ENCODE measurements at regions not wholly inside any gene's neighbourhood (a gene's known extent, or its start where the extent isn't known, plus 50 kb on each side); places are given as distances from the start of the nearest gene placed in this dataset.

GRCh38 chr16:7765079-7765550 lies 432.5 kb downstream of the RBFOX1 start:
- Histone ChIP-seq H3K27me3 (ENCODE audit: control insufficient read depth, extremely low read depth, insufficient read depth, low read length) (no peaks in the 10 kb centered on the region), H3K27ac (ENCODE audit: control insufficient read depth, insufficient read depth, low read length) (no peak overlapping the region), H3K4me2 (ENCODE audit: control insufficient read depth, extremely low read depth, insufficient read depth, low read depth, low read length) (no peak overlapping the region), H3K4me1 (ENCODE audit: control insufficient read depth, extremely low read depth, insufficient read depth, low read length) (no peaks in the 10 kb centered on the region), H3K79me2 (ENCODE audit: control insufficient read depth, insufficient read depth, low read length) (no peaks in the 10 kb centered on the region), H3K4me3 (ENCODE audit: control insufficient read depth in 2 of 3, extremely low read depth in 1 of 3, insufficient read depth in 2 of 3, low read depth in 1 of 3, low read length in 3 of 3) (no peak overlapping the region), H2AFZ (ENCODE audit: control insufficient read depth, low read length) (no peak overlapping the region), H3K9me3 (ENCODE audit: control insufficient read depth, low read depth, low read length) (peaks cover 4% of the 10 kb centered on the region), H3K9me1 (ENCODE audit: control insufficient read depth, extremely low read depth, insufficient read depth, low read length) (no peaks in the 10 kb centered on the region), H4K20me1 (ENCODE audit: control insufficient read depth, extremely low read depth, insufficient read depth, low read length) (no peaks in the 10 kb centered on the region), H3K9ac (ENCODE audit: control insufficient read depth, extremely low read depth, insufficient read depth, low read length) (no peak overlapping the region), H3K36me3 (ENCODE audit: control insufficient read depth in 2 of 2, extremely low read depth in 1 of 2, insufficient read depth in 2 of 2, low read length in 2 of 2) (no peaks in the 10 kb centered on the region)
- TF ChIP-seq EZH2 (IDR thresholded peaks at IDR 0.05; ENCODE audit: low read length) (no peak), CTCF (optimal IDR thresholded peaks at IDR 0.05 in 1 of 3, IDR thresholded peaks at IDR 0.05 in 1 of 3, conservative IDR thresholded peaks at IDR 0.05 in 1 of 3; ENCODE audit: extremely low read depth in 1 of 3, insufficient read depth in 2 of 3, low read length in 3 of 3) (no peak)
- FAIRE-seq (no peak), DNase-seq (ENCODE audit: low read depth, low spot score) (no peak)
- dilution Hi-C loops (cut with MboI; ENCODE audit: extremely low pct_ligation_motif_present, low sequenced_read_pairs) = no loop called here

GRCh38 chr16:7763111-7763510 lies 430.5 kb downstream of the RBFOX1 start:
- H3K4me2 ChIP-seq (ENCODE audit: control insufficient read depth, extremely low read depth, insufficient read depth, low read depth, low read length) = no peak overlapping the region
- FAIRE-seq (no peak), DNase-seq (ENCODE audit: low read depth, low spot score) (no peak)
- no peak overlapping the region for H3K9ac ChIP-seq (ENCODE audit: control insufficient read depth, extremely low read depth, insufficient read depth, low read length)
- H3K9me3 ChIP-seq (ENCODE audit: control insufficient read depth, low read depth, low read length) = peaks cover 3% of the 10 kb centered on the region
- no peak overlapping the region for H3K4me3 ChIP-seq (ENCODE audit: control insufficient read depth in 2 of 3, extremely low read depth in 1 of 3, insufficient read depth in 2 of 3, low read depth in 1 of 3, low read length in 3 of 3)
- TF ChIP-seq EZH2 (IDR thresholded peaks at IDR 0.05; ENCODE audit: low read length) (no peak), CTCF (optimal IDR thresholded peaks at IDR 0.05 in 1 of 3, IDR thresholded peaks at IDR 0.05 in 1 of 3, conservative IDR thresholded peaks at IDR 0.05 in 1 of 3; ENCODE audit: extremely low read depth in 1 of 3, insufficient read depth in 2 of 3, low read length in 3 of 3) (no peak)
- H3K36me3 ChIP-seq (ENCODE audit: control insufficient read depth in 2 of 2, extremely low read depth in 1 of 2, insufficient read depth in 2 of 2, low read length in 2 of 2) = no peaks in the 10 kb centered on the region
- no peaks in the 10 kb centered on the region for H3K9me1 ChIP-seq (ENCODE audit: control insufficient read depth, extremely low read depth, insufficient read depth, low read length)
- H3K27ac ChIP-seq (ENCODE audit: control insufficient read depth, insufficient read depth, low read length) = no peak overlapping the region
- H3K4me1 ChIP-seq (ENCODE audit: control insufficient read depth, extremely low read depth, insufficient read depth, low read length) = no peaks in the 10 kb centered on the region
- H4K20me1 ChIP-seq (ENCODE audit: control insufficient read depth, extremely low read depth, insufficient read depth, low read length) = no peaks in the 10 kb centered on the region
- no peak overlapping the region for H2AFZ ChIP-seq (ENCODE audit: control insufficient read depth, low read length)
- H3K27me3 ChIP-seq (ENCODE audit: control insufficient read depth, extremely low read depth, insufficient read depth, low read length) = no peaks in the 10 kb centered on the region
- H3K79me2 ChIP-seq (ENCODE audit: control insufficient read depth, insufficient read depth, low read length) = no peaks in the 10 kb centered on the region
- dilution Hi-C loops (cut with MboI; ENCODE audit: extremely low pct_ligation_motif_present, low sequenced_read_pairs) = no loop called here
